ENCODE measurements at regions not wholly inside any gene's neighbourhood (a gene's known extent, or its start where the extent isn't known, plus 50 kb on each side); places are given as distances from the start of the nearest gene placed in this dataset.

- TF ChIP-seq ZNF274 (IDR thresholded peaks at IDR 0.05; ENCODE audit: low read depth, low read length) (no peak), SP1 (IDR thresholded peaks at IDR 0.05; ENCODE audit: low read depth) (no peak), YY1 (IDR thresholded peaks at IDR 0.05; ENCODE audit: extremely low read depth, insufficient replicate concordance, low read depth, low read length) (no peak), JUND (IDR thresholded peaks at IDR 0.05) (no peak), EGR1 (IDR thresholded peaks at IDR 0.05; ENCODE audit: low read depth) (no peak), POLR2AphosphoS5 (IDR thresholded peaks at IDR 0.05; ENCODE audit: low read depth, low read length) (no peak), POLR2A (IDR thresholded peaks at IDR 0.05; ENCODE audit: borderline replicate concordance, extremely low read depth, insufficient read depth, insufficient read length) (no peak), REST (IDR thresholded peaks at IDR 0.05; ENCODE audit: low read depth) (no peak), EZH2 (IDR thresholded peaks at IDR 0.05) (no peak), SIN3A (IDR thresholded peaks at IDR 0.05; ENCODE audit: low read depth) (no peak), RAD21 (IDR thresholded peaks at IDR 0.05; ENCODE audit: low read depth) (no peak)
- TF ChIP-seq, protein P1, sequence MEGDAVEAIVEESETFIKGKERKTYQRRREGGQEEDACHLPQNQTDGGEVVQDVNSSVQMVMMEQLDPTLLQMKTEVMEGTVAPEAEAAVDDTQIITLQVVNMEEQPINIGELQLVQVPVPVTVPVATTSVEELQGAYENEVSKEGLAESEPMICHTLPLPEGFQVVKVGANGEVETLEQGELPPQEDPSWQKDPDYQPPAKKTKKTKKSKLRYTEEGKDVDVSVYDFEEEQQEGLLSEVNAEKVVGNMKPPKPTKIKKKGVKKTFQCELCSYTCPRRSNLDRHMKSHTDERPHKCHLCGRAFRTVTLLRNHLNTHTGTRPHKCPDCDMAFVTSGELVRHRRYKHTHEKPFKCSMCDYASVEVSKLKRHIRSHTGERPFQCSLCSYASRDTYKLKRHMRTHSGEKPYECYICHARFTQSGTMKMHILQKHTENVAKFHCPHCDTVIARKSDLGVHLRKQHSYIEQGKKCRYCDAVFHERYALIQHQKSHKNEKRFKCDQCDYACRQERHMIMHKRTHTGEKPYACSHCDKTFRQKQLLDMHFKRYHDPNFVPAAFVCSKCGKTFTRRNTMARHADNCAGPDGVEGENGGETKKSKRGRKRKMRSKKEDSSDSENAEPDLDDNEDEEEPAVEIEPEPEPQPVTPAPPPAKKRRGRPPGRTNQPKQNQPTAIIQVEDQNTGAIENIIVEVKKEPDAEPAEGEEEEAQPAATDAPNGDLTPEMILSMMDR (IDR thresholded peaks at IDR 0.05 in 2 of 3, conservative IDR thresholded peaks at IDR 0.05 in 1 of 3; ENCODE audit: borderline replicate concordance in 1 of 3, insufficient read depth in 1 of 3, low read depth in 2 of 3, low read length in 2 of 3) = no peak
- TF ChIP-seq, protein P2, sequence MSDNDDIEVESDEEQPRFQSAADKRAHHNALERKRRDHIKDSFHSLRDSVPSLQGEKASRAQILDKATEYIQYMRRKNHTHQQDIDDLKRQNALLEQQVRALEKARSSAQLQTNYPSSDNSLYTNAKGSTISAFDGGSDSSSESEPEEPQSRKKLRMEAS (IDR thresholded peaks at IDR 0.05) = no peak
Measured at GRCh38 chr3:194025119-194025518, 110.8 kb upstream of the HES1 start.
